GM21529 (cell line): ENCODE measurements at regions not wholly inside any gene's neighbourhood (a gene's known extent, or its start where the extent isn't known, plus 50 kb on each side); places are given as distances from the start of the nearest gene placed in this dataset.
"Not testable (repeated sequence)": the region's sequence is repeated elsewhere in the genome, so short reads cannot be mapped to it uniquely, and the experiment has no call there.

Experiments used
- ATAC-seq: cut with Tn5 transposase; IDR thresholded peaks from one replicate; pipeline ENCODE4 v1.9.1; 2021; ENCODE audit not compliant: unreplicated experiment

GRCh38 chr21:8377093-8377841 lies 2144.1 kb upstream of the TPTE start:
- ATAC-seq: peak; percentile 64

GRCh38 chr21:8380419-8381079 lies 2140.8 kb upstream of the TPTE start:
- peak; percentile 47 for ATAC-seq

GRCh38 chr21:8388169-8388939 lies 2133.0 kb upstream of the TPTE start:
- not testable (repeated sequence) for ATAC-seq

- not testable (repeated sequence) for ATAC-seq
These were observed 2132.5 kb upstream of the TPTE start for GRCh38 chr21:8388940-8389238.

GRCh38 chr21:8390550-8391171 lies 2130.7 kb upstream of the TPTE start:
- ATAC-seq: not testable (repeated sequence)

- not testable (repeated sequence) for ATAC-seq
These were observed 2127.0 kb upstream of the TPTE start for GRCh38 chr21:8394380-8394779.

GRCh38 chr21:8395992-8396391 lies 2125.4 kb upstream of the TPTE start:
- ATAC-seq: not testable (repeated sequence)

- not testable (repeated sequence) for ATAC-seq
These were observed 2122.4 kb upstream of the TPTE start for GRCh38 chr21:8398870-8399437.

GRCh38 chr21:8399866-8400265 lies 2121.5 kb upstream of the TPTE start:
- ATAC-seq: not testable (repeated sequence)

GRCh38 chr21:8401799-8402198 lies 2119.6 kb upstream of the TPTE start:
- ATAC-seq: not testable (repeated sequence)

- not testable (repeated sequence) for ATAC-seq
These were observed 2115.1 kb upstream of the TPTE start for GRCh38 chr21:8406331-8406730.

- ATAC-seq: not testable (repeated sequence)
These were observed 2110.2 kb upstream of the TPTE start for GRCh38 chr21:8411139-8411671.

GRCh38 chr21:8419925-8420560 lies 2101.3 kb upstream of the TPTE start:
- peak; percentile 73 for ATAC-seq

- ATAC-seq: peak; percentile 42
These were observed 2093.4 kb upstream of the TPTE start for GRCh38 chr21:8427790-8428667.

- ATAC-seq: peak; percentile 70
These were observed 2092.5 kb upstream of the TPTE start for GRCh38 chr21:8428668-8429456.

- not testable (repeated sequence) for ATAC-seq
These were observed 2086.7 kb upstream of the TPTE start for GRCh38 chr21:8434710-8435109.

GRCh38 chr21:8443093-8443492 lies 2078.3 kb upstream of the TPTE start:
- ATAC-seq: not testable (repeated sequence)

- not testable (repeated sequence) for ATAC-seq
These were observed 2071.6 kb upstream of the TPTE start for GRCh38 chr21:8449807-8450206.
